ENCODE measurements at regions not wholly inside any gene's neighbourhood (a gene's known extent, or its start where the extent isn't known, plus 50 kb on each side); places are given as distances from the start of the nearest gene placed in this dataset.

DNA sequence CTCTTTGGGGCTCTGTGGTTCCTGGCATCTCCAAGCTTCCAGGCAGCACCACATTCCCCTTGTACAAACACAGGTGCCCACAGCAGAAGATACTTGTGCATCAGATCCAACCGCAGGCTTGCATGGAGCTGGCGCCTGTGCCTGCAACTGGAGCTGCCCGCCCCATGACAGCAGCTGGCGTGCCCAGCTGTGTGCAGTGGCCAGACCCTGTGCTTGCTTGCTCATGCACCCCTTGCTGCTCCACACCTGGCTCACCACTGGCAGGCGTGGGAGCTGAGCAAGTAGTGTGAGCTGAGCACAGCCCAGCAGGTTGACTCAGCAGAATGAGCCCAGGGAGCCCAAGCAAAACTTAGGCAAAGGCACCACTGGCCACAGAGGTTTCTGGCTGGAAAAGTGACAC, 84.4 kb upstream of the STARD4 start:
- DNase-seq (ENCODE audit: low read depth in 2 of 2) = no peak
- TF ChIP-seq, protein P1, sequence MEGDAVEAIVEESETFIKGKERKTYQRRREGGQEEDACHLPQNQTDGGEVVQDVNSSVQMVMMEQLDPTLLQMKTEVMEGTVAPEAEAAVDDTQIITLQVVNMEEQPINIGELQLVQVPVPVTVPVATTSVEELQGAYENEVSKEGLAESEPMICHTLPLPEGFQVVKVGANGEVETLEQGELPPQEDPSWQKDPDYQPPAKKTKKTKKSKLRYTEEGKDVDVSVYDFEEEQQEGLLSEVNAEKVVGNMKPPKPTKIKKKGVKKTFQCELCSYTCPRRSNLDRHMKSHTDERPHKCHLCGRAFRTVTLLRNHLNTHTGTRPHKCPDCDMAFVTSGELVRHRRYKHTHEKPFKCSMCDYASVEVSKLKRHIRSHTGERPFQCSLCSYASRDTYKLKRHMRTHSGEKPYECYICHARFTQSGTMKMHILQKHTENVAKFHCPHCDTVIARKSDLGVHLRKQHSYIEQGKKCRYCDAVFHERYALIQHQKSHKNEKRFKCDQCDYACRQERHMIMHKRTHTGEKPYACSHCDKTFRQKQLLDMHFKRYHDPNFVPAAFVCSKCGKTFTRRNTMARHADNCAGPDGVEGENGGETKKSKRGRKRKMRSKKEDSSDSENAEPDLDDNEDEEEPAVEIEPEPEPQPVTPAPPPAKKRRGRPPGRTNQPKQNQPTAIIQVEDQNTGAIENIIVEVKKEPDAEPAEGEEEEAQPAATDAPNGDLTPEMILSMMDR (IDR thresholded peaks at IDR 0.05; ENCODE audit: low read depth, low read length) = no peak
- H3K4me3 ChIP-seq (replicated peaks in 1 of 2; ENCODE audit: low read depth in 2 of 2, low read length in 2 of 2) = no peak overlapping the region

DNA sequence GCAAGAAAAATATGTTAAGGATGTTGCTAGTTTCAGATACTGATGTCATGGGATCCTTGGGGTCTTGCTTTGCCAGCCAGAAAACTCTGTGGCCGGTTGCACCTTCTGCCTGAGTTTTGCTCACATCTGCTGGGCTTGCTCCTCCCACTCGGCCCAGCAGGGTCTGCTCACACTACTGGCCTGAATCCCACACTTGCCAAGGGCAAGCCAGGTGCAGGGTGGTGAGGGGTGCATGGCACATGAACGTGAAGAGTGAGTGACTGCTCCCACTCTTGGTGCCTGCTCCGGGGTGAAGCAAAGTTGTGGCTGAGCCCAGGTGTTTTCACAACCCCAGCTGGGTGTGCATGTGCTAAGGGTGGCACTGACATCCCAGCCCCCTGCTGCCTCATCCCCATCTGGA, 83.1 kb upstream of the STARD4 start:
- H3K4me3 ChIP-seq (replicated peaks in 1 of 2; ENCODE audit: low read depth in 2 of 2, low read length in 2 of 2) = no peak overlapping the region
- TF ChIP-seq, protein P1 (IDR thresholded peaks at IDR 0.05; ENCODE audit: low read depth, low read length) = no peak
- no peak for DNase-seq (ENCODE audit: low read depth in 2 of 2)

DNA sequence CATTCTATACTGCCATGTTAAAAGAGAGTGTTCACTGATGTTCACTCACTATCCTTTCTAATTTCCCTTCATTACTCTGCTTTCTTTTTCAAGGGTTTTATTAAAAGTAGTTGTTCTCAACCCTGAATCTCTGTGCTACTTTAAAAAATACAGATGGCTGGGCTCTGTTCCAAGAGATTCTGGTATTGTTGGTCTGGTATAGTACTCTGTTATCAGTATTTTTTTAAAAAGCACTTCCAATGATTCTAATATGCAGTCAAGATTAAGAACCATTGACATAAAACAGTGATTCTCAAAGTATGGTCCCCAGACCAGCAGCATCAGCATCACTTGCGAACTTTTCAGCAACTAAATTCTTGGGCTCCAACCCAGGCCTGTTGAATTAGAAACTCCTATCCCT, 77.0 kb upstream of the STARD4 start:
- no peak overlapping the region for H3K4me3 ChIP-seq (replicated peaks in 1 of 2; ENCODE audit: low read depth in 2 of 2, low read length in 2 of 2)
- peak in 1 of 2 donors; percentile 55 for DNase-seq (ENCODE audit: low read depth in 2 of 2)
- TF ChIP-seq, protein P1 (IDR thresholded peaks at IDR 0.05; ENCODE audit: low read depth, low read length) = no peak

DNA sequence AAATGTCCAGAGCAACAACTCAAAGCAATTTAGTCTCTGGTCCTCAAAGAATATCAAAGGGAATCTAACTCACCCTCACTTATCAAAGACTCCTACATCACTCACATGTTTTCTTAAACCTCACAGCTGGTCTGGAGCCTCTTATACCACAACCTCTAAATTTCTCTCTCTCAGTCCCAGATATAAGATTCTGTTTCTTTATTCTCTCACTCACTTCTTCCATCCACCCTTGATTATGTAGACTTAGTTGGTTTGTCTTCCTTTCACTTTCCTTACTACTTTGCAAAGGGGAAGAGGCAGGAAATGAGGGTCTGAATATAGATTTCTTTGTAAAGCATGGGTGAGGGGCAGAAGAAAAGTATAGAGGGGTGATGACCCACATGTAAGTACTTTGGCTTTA, 75.4 kb upstream of the STARD4 start:
- no peak for DNase-seq (ENCODE audit: low read depth in 2 of 2)
- H3K4me3 ChIP-seq (replicated peaks in 1 of 2; ENCODE audit: low read depth in 2 of 2, low read length in 2 of 2) = no peak overlapping the region
- TF ChIP-seq, protein P1 (IDR thresholded peaks at IDR 0.05; ENCODE audit: low read depth, low read length) = no peak

DNA sequence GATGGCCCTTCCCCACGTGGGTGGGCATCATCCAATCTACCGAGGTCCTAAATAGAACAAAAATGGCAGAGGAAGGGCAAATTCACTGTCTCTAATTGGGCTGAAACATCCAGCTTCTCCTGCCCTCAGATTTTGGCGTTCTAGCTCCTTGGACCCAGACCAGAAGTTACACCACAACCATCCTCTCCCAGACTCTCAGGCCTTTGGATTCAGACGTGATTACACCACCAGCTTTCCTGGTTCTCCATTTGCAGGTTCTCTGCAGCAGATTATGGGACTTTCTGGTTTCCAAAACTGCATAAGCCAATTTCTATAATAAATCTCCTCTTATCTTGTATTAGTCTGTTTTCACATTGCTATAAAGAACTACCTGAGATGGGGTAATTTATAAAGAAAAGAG, 73.6 kb upstream of the STARD4 start:
- peak in 1 of 2 donors; percentile 11 for DNase-seq (ENCODE audit: low read depth in 2 of 2)
- TF ChIP-seq, protein P1 (IDR thresholded peaks at IDR 0.05; ENCODE audit: low read depth, low read length) = no peak
- H3K4me3 ChIP-seq (replicated peaks in 1 of 2; ENCODE audit: low read depth in 2 of 2, low read length in 2 of 2) = no peak overlapping the region

DNA sequence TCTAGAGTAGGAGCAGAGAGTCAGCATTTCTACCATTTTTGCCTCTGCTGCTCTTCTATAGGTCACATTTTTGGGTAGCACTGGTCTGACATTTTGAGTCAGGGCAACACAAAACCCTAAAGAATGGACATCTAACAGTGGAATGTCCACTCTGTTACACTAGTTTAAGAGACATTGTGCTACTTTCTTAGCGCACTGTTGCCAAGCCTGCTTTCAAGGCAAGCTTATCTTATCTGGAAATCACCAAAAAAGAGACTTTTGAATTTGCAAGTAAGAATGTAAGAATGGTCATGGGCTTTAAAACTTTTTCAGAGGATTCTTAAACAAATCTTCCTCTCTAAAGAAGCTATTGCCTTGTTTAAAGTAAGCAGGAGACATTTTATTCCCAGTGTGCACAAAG, 73.0 kb upstream of the STARD4 start:
- TF ChIP-seq, protein P1 (IDR thresholded peaks at IDR 0.05; ENCODE audit: low read depth, low read length) = no peak
- no peak for DNase-seq (ENCODE audit: low read depth in 2 of 2)

DNA sequence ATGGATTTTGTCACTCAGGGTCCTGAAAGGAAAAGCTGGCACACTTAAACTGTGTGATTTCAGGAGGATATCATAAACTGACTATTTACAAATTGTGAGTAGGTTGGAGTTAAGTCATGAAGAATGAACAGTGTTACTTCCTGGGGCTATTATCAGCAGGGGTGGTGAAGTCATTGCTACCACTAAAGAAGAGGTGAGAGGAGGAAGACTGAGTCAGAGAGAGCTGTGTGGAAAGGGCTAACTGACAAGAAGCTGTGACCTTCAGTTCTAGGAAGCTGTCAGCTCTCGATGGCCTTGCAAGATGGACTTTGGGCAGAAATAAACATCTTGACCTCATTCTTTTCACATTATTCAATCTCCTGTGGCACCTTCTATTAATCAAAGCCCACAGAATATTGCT, 72.3 kb upstream of the STARD4 start:
- TF ChIP-seq, protein P1 (IDR thresholded peaks at IDR 0.05; ENCODE audit: low read depth, low read length) = no peak
- peak; percentile 61 to 74 for DNase-seq (ENCODE audit: low read depth in 2 of 2)
- no peak overlapping the region for H3K4me3 ChIP-seq (replicated peaks in 1 of 2; ENCODE audit: low read depth in 2 of 2, low read length in 2 of 2)

More for the DNA sequence above, 73.0 kb upstream of the STARD4 start:
- H3K4me3 ChIP-seq (replicated peaks in 1 of 2; ENCODE audit: low read depth in 2 of 2, low read length in 2 of 2) = no peak overlapping the region

Measured in cardiac fibroblast (primary cell).